Trophoblast cell (in vitro differentiated cells and primary cell): ENCODE measurements at regions not wholly inside any gene's neighbourhood (a gene's known extent, or its start where the extent isn't known, plus 50 kb on each side); places are given as distances from the start of the nearest gene placed in this dataset.
A peak's percentile ranks its signal among the peaks of the same experiment; 100 is the strongest.
"Not testable (repeated sequence)": the region's sequence is repeated elsewhere in the genome, so short reads cannot be mapped to it uniquely, and the experiment has no call there.

Source experiments
- DNase-seq, 2 donors: peaks; one replicate each; pipeline ENCODE4 v3.0.0-alpha.2; 2016
- H2AFZ ChIP-seq: 2 replicates; pipeline ENCODE4 v1.6.1; 2013; ENCODE audit warnings: low read length, moderate library complexity, mild to moderate bottlenecking; ENCODE audit not compliant: insufficient read depth, poor library complexity
- H2AK5ac ChIP-seq: 2 replicates; pipeline ENCODE4 v1.6.1; 2013; ENCODE audit warnings: mild to moderate bottlenecking, low read length
- H2BK120ac ChIP-seq: 2 replicates; pipeline ENCODE4 v1.6.1; 2013; ENCODE audit warnings: low read length, mild to moderate bottlenecking, moderate library complexity; ENCODE audit not compliant: insufficient read depth, poor library complexity
- H2BK12ac ChIP-seq: 2 replicates; pipeline ENCODE4 v1.6.1; 2013; ENCODE audit warnings: mild to moderate bottlenecking, low read length, moderate library complexity
- H2BK5ac ChIP-seq: 2 replicates; pipeline ENCODE4 v1.6.1; 2013; ENCODE audit warnings: low read length, low read depth, moderate library complexity, mild to moderate bottlenecking; ENCODE audit not compliant: poor library complexity
- H3K14ac ChIP-seq: 2 replicates; pipeline ENCODE4 v1.6.1; 2013; ENCODE audit warnings: mild to moderate bottlenecking, low read length
- H3K18ac ChIP-seq: 2 replicates; pipeline ENCODE4 v1.6.1; 2013; ENCODE audit warnings: mild to moderate bottlenecking, low read length
- H3K23ac ChIP-seq: 2 replicates; pipeline ENCODE4 v1.6.1; 2013; ENCODE audit warnings: low read length
- H3K27ac ChIP-seq: 2 replicates; pipeline ENCODE4 v1.5.1; 2013; ENCODE audit warnings: low read depth, mild to moderate bottlenecking, inconsistent platforms, low read length, moderate library complexity
- H3K27me3 ChIP-seq: 2 replicates; pipeline ENCODE4 v1.6.1; 2013; ENCODE audit warnings: inconsistent platforms, mild to moderate bottlenecking, low read length, moderate library complexity; ENCODE audit not compliant: insufficient read depth
- H3K36me3 ChIP-seq, 2 experiments: 1 replicate in 1 of 2; 2 replicates in 1 of 2; pipeline ENCODE4 v1.6.1; 2013; ENCODE audit warnings: low read length in 2 of 2, mild to moderate bottlenecking in 2 of 2, moderate library complexity in 1 of 2; ENCODE audit not compliant: insufficient read depth in 2 of 2, control insufficient read depth in 1 of 2
- H3K4ac ChIP-seq: 2 replicates; pipeline ENCODE4 v1.6.1; 2013; ENCODE audit warnings: low read depth, mild to moderate bottlenecking, low read length, moderate library complexity
- H3K4me1 ChIP-seq, 2 experiments: 1 replicate in 1 of 2; 2 replicates in 1 of 2; pipeline ENCODE4 v1.6.1; 2013; ENCODE audit warnings: low read length in 2 of 2, mild to moderate bottlenecking in 2 of 2, moderate library complexity in 1 of 2; ENCODE audit not compliant: insufficient read depth in 2 of 2, control insufficient read depth in 1 of 2
- H3K4me2 ChIP-seq: 2 replicates; pipeline ENCODE4 v1.6.1; 2013; ENCODE audit warnings: inconsistent platforms, mild to moderate bottlenecking, low read length, moderate library complexity
- H3K4me3 ChIP-seq: 2 replicates; pipeline ENCODE4 v1.5.1; 2013; ENCODE audit warnings: mild to moderate bottlenecking, low read depth, low read length, inconsistent platforms
- H3K79me1 ChIP-seq: one replicate; pipeline ENCODE4 v1.6.1; 2013; ENCODE audit warnings: low read length
- H3K79me2 ChIP-seq: 2 replicates; pipeline ENCODE4 v1.6.1; 2013; ENCODE audit warnings: low read length, mild to moderate bottlenecking; ENCODE audit not compliant: control insufficient read depth, insufficient read depth, poor library complexity
- H3K9ac ChIP-seq: 2 replicates; pipeline ENCODE4 v1.6.1; 2013; ENCODE audit warnings: mild to moderate bottlenecking, low read length
- H3K9me3 ChIP-seq: 2 replicates; pipeline ENCODE4 v1.6.1; 2013; ENCODE audit warnings: low read depth, mild to moderate bottlenecking, control low read depth, inconsistent platforms, low read length; ENCODE audit not compliant: insufficient read depth
- H4K12ac ChIP-seq: 2 replicates; pipeline ENCODE4 v1.6.1; 2013; ENCODE audit warnings: low read depth, mild to moderate bottlenecking, low read length, moderate library complexity
- H4K8ac ChIP-seq: 2 replicates; pipeline ENCODE4 v1.6.1; 2013; ENCODE audit warnings: low read depth, mild to moderate bottlenecking, low read length, moderate library complexity
- H4K91ac ChIP-seq: one replicate; pipeline ENCODE4 v1.6.1; 2013; ENCODE audit warnings: low read depth, mild to moderate bottlenecking, low read length, moderate library complexity
- WGBS: extraction: QIAGEN DNeasy Blood & Tissue Kit; methylation state at CpG from one replicate; pipeline ENCODE4 v1.1.7; 2013; ENCODE audit warnings: missing lambda C conversion rate; ENCODE audit not compliant: insufficient read length, insufficient coverage; ENCODE audit errors: extremely low coverage; 5-methylcytosine and 5-hydroxymethylcytosine counted together

GRCh38 chr9:81028504-81028903, 660.8 kb downstream of the TLE1 start:
- no peaks in the 10 kb centered on the region for H3K4me1 ChIP-seq
- no peaks in the 10 kb centered on the region for H3K79me2 ChIP-seq
- no peak overlapping the region for H3K9ac ChIP-seq
- no peak overlapping the region for H3K14ac ChIP-seq
- no peak overlapping the region for H4K12ac ChIP-seq
- no peak overlapping the region for H3K4ac ChIP-seq
- no peak overlapping the region for H4K8ac ChIP-seq
- H3K23ac ChIP-seq, result no peak overlapping the region
- H2BK120ac ChIP-seq, result no peak overlapping the region
- H3K27ac ChIP-seq, result no peak overlapping the region
- no peak overlapping the region for H3K4me3 ChIP-seq
- no peak overlapping the region for H2BK12ac ChIP-seq
- no peaks in the 10 kb centered on the region for H3K27me3 ChIP-seq
- no peak overlapping the region for H3K18ac ChIP-seq
- DNase-seq, result peak; percentile 49 to 73
- no peak overlapping the region for H2AK5ac ChIP-seq
- H3K36me3 ChIP-seq, result no peaks in the 10 kb centered on the region
- no peak overlapping the region for H3K4me2 ChIP-seq
- H3K79me1 ChIP-seq, result no peaks in the 10 kb centered on the region
- H2BK5ac ChIP-seq, result no peak overlapping the region
- no CpG with 5 or more reads among the region's 4 CpGs for WGBS
- no peaks in the 10 kb centered on the region for H3K9me3 ChIP-seq
- H4K91ac ChIP-seq, result no peak overlapping the region
- H2AFZ ChIP-seq, result no peak overlapping the region

- H3K79me1 ChIP-seq, result no peaks in the 10 kb centered on the region
- H3K4me1 ChIP-seq, result no peaks in the 10 kb centered on the region
- no peak overlapping the region for H3K9ac ChIP-seq
- no peaks in the 10 kb centered on the region for H3K27me3 ChIP-seq
- no peak overlapping the region for H2BK120ac ChIP-seq
- H3K36me3 ChIP-seq, result no peaks in the 10 kb centered on the region
- H4K8ac ChIP-seq, result no peak overlapping the region
- no peak overlapping the region for H3K4ac ChIP-seq
- no peak overlapping the region for H3K18ac ChIP-seq
- H3K4me2 ChIP-seq, result no peak overlapping the region
- H2BK5ac ChIP-seq, result no peak overlapping the region
- H3K9me3 ChIP-seq, result no peaks in the 10 kb centered on the region
- H3K14ac ChIP-seq, result no peak overlapping the region
- no peak overlapping the region for H2BK12ac ChIP-seq
- no peaks in the 10 kb centered on the region for H3K79me2 ChIP-seq
- no peak overlapping the region for H2AK5ac ChIP-seq
- no peak overlapping the region for H3K4me3 ChIP-seq
- H3K23ac ChIP-seq, result no peak overlapping the region
- no peak overlapping the region for H4K91ac ChIP-seq
- WGBS, result no CpG with 5 or more reads among the region's 3 CpGs
- DNase-seq, result no peak
- no peak overlapping the region for H4K12ac ChIP-seq
- H2AFZ ChIP-seq, result no peak overlapping the region
- H3K27ac ChIP-seq, result no peak overlapping the region
These were observed 667.2 kb downstream of the TLE1 start for GRCh38 chr9:81022177-81022576.

- WGBS, result 67% methylated on average over 3 of the region's 6 CpGs
- H3K14ac ChIP-seq, H3K27me3 ChIP-seq, H3K4me3 ChIP-seq, H3K27ac ChIP-seq, H2BK5ac ChIP-seq, H3K4me1 ChIP-seq, H3K79me1 ChIP-seq, H3K36me3 ChIP-seq, H2BK12ac ChIP-seq, H3K18ac ChIP-seq, H3K4me2 ChIP-seq, H4K12ac ChIP-seq, H3K9ac ChIP-seq, H2AK5ac ChIP-seq, H3K79me2 ChIP-seq, H3K23ac ChIP-seq, H2AFZ ChIP-seq, H4K91ac ChIP-seq, H3K4ac ChIP-seq, DNase-seq, H4K8ac ChIP-seq, H3K9me3 ChIP-seq, H2BK120ac ChIP-seq: not testable (repeated sequence)
These were observed 674.4 kb downstream of the TLE1 start for GRCh38 chr9:81014945-81015344.

GRCh38 chr9:81013191-81013590, 676.2 kb downstream of the TLE1 start:
- not testable (repeated sequence) for H3K27me3 ChIP-seq, H3K36me3 ChIP-seq, H3K9me3 ChIP-seq, H2AFZ ChIP-seq, H2BK120ac ChIP-seq, H3K79me1 ChIP-seq, H4K8ac ChIP-seq, H3K4ac ChIP-seq, H3K4me2 ChIP-seq, H4K91ac ChIP-seq, H3K4me3 ChIP-seq, H4K12ac ChIP-seq, H2AK5ac ChIP-seq, H3K14ac ChIP-seq, H2BK5ac ChIP-seq, H3K27ac ChIP-seq, H3K18ac ChIP-seq, H3K9ac ChIP-seq, H3K23ac ChIP-seq, H3K4me1 ChIP-seq, H3K79me2 ChIP-seq, H2BK12ac ChIP-seq
- DNase-seq, result peak in 1 of 2 donors; percentile 31
- WGBS, result no CpG with 5 or more reads among the region's 3 CpGs

GRCh38 chr9:81002906-81003305, 686.4 kb downstream of the TLE1 start:
- Histone ChIP-seq H4K8ac (no peak overlapping the region), H3K23ac (no peak overlapping the region), H3K27ac (no peak overlapping the region), H3K79me2 (no peaks in the 10 kb centered on the region), H3K14ac (no peak overlapping the region), H2BK12ac (no peak overlapping the region), H3K4me3 (no peak overlapping the region), H3K18ac (no peak overlapping the region), H2AK5ac (no peak overlapping the region), H2BK120ac (no peak overlapping the region), H3K36me3 (no peaks in the 10 kb centered on the region), H4K91ac (no peak overlapping the region), H2AFZ (no peak overlapping the region), H3K9me3 (no peaks in the 10 kb centered on the region), H2BK5ac (no peak overlapping the region), H3K79me1 (no peaks in the 10 kb centered on the region), H3K4ac (no peak overlapping the region), H3K4me1 (peaks cover 2% of the 10 kb centered on the region in 2 experiments), H4K12ac (no peak overlapping the region), H3K27me3 (no peaks in the 10 kb centered on the region), H3K9ac (no peak overlapping the region), H3K4me2 (no peak overlapping the region)
- no peak for DNase-seq
